PFSK-1 (cell line): ENCODE measurements at regions not wholly inside any gene's neighbourhood (a gene's known extent, or its start where the extent isn't known, plus 50 kb on each side); places are given as distances from the start of the nearest gene placed in this dataset.

ENCODE experiments used
- POLR2AphosphoS5 ChIP-seq: IDR thresholded peaks from 2 replicates; pipeline ENCODE4 v1.6.1; 2012; ENCODE audit warnings: low read depth, mild to moderate bottlenecking, control low read depth, low read length, moderate library complexity
- SIN3A ChIP-seq: IDR thresholded peaks from 2 replicates; pipeline ENCODE4 v1.6.1; 2012; ENCODE audit warnings: mild to moderate bottlenecking, low read length, moderate library complexity, borderline replicate concordance; ENCODE audit not compliant: insufficient read depth
- TAF1 ChIP-seq: IDR thresholded peaks from 2 replicates; pipeline ENCODE4 v1.6.1; 2012; ENCODE audit warnings: low read length, control low read depth, borderline replicate concordance; ENCODE audit not compliant: insufficient read depth

GRCh38 chr4:103915224-103915869 is 195.6 kb upstream of the TACR3 start:
- TF ChIP-seq POLR2AphosphoS5 = no peak
- TF ChIP-seq SIN3A = no peak
- TF ChIP-seq TAF1 = no peak
